HG03064 (cell line): ENCODE measurements at regions not wholly inside any gene's neighbourhood (a gene's known extent, or its start where the extent isn't known, plus 50 kb on each side); places are given as distances from the start of the nearest gene placed in this dataset.
"Not testable (repeated sequence)": the region's sequence is repeated elsewhere in the genome, so short reads cannot be mapped to it uniquely, and the experiment has no call there.

Source experiments
- ATAC-seq: cut with Tn5 transposase; IDR thresholded peaks from one replicate; pipeline ENCODE4 v1.9.1; 2021; ENCODE audit warnings: low read depth; ENCODE audit not compliant: unreplicated experiment

DNA sequence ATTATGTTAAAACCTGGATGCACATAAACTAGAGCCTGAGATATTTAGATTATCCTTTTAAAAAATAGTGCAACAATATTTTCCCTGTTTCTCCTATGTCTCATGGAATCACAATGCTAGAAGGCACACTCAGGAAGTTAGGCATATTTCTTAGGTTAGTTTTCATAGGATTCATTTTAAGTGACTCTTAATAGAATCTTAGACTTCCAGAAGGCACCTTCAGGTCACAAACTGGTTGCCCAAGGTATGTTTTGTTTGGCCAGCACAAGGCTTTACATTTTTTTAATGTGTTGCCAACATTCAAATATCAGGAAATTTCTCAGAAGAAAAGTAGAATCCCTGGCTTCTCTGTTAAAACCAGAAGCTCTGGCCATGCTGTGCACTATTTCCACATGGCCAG lies 129.3 kb downstream of the LNPK start:
- ATAC-seq, result no peak

DNA sequence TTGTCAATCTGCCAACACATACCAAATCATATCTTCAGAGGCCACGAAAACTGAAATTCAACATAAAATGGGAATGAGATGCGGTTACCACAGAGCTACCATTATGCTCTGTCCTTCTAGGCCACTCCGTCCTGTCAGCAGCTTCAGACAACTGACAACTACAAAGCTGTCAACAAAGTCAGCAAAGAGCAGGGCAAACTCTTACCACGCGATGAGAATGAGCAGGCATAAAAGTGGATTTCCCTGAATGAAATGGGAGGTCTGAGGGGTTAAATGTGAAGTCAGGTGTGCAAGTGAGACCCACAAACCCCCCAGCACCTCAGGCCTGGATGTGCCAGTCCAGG lies 130.1 kb downstream of the LNPK start:
- no peak for ATAC-seq

DNA sequence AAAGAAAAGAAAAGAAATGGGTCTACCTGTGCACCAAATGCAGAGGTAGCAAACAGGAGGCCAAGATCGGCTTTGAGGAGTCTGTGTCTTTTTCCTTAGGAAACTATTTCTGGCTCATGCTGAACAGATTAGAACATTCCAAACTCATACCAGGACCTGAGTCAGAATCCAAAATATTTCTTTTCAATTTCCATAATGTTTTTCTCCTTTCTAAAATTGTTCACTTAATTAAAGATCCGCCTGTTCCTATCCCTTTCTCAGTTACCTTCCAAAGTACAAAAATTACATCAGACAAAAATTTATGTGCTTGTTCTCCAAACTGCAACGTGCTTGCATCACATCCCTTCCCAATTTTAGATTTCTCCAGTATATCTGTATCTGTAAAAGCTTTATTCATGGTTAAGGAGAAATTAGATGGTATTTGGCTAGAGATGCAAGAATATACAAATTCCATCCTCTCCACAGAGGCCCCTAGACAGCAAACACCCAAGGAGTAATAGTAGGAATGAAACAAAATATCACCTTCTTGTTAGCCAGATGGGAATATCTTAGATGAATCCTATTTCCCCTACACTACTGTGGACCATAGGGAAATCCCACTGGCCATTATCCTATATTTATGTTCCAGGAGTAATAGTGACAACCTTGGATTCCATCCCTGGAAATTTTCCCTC lies 130.6 kb downstream of the LNPK start:
- ATAC-seq, result no peak

DNA sequence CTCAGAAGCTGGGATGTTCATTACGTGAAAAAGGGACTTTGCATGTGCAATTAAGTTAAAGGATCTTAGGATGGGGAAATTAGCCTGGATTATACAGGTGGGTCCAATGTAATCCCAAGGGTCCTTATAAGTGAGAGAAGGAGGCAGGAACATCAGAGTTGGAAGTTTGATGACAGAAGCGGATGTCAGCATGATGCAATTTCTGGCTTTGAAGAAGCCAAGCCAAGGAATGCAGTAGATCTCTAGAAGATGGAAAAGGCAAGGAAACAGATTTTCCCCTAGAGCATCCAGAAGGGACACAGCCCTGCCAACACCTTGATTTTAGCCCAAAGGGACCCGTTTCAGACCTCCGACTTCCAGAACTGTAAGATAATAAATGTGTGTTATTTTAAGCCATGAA lies 136.4 kb downstream of the LNPK start:
- ATAC-seq, result no peak

DNA sequence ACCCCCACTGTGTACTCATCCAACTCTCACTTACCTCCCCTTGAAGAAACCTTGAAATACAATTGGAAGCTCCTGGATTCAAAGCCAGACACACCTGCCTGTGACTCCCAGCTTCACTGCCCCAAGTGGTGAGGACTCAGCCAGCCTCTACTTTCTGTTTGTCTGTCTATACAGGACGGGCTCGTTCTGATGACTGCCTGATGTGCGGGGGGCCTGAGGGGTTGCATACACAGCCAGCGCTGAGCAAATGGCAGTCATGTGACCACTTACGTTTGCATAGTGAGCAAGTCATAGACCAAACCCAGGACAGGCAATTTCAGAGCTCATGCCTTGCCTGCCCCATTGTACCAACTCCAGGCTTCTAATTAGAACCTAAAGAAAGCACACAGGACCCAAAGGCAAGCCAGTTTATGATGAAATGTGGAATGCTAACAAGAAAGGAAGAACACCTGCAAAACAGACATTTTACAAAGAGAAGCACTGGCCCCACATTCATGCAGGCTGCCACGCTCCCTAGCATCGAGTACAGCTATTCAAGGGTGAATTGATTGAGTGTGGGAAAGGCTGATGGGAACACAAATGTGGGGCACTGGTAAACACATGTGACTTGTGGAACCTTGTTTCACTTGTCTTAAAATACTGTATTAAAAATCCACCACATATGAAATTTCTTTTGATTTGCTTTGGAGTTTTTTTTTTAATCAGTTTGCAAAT lies 137.8 kb downstream of the LNPK start:
- no peak for ATAC-seq

DNA sequence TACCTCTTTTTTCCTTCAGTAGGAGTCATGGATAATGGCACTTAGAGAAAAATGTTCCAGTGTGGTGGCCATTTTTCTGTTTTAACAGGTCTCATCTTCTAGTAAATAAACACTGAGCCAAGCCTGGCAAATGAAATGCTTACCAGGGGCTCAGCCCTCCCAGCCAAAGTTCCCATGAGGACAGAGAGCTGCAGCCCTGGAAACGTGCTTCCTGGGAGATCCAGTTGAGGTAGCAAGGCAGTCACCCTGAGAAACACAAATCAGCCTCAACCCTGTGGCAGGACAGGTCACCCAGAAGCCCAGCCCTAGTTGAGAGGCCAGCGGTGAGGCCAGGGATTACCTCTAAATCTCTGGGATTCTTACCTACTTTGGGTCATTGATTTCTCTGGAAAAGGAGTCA lies 140.1 kb downstream of the LNPK start:
- ATAC-seq, result no peak

DNA sequence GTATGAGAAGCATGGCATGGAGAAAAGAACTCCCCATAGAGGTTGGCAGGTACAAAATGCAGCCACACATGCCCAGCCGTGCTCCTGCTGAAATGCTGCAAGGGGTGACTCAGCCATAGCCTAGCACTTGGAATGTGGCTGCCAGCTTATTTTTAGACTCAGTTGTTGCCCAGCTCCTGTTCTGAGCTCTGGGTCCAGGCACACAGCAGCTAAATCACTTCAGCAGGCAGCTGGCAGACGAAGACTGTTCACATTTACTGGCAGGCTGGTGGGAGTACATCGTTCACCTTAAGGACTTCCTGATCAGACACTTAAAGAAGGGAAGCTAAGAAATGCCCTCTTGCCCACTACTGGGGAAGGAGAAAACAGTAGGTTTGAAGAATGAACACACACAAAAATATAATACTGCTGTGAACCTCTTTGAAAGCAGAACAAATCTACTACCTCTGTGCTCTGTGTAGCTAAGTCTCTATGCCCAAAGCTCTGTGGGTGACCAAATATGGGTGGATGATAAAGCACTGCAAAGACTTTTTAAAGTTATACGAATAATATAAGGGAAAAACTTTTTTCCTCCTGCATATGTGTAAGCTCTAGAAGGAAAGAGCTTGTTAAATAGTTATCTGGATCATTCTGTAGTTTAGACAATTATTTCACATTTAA lies 146.1 kb downstream of the LNPK start:
- ATAC-seq, result no peak

DNA sequence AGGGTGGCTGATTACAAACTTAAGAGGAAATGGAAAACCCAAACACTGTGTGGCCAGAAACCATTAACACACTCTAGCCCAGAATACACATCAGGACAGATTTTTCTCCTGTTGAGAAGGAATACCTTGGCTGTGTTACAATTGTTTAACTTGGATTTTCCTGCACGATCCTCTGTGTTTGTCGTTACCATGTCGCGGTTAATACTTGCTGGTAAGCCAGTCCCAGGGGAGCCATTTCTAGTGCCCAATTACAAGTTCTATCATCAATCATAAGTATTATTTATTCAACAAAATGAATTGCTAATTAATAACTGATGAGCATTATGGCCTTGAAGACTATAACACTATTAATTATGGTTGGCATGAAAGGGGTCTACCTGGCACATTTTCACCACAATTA lies 146.8 kb downstream of the LNPK start:
- ATAC-seq, result no peak

DNA sequence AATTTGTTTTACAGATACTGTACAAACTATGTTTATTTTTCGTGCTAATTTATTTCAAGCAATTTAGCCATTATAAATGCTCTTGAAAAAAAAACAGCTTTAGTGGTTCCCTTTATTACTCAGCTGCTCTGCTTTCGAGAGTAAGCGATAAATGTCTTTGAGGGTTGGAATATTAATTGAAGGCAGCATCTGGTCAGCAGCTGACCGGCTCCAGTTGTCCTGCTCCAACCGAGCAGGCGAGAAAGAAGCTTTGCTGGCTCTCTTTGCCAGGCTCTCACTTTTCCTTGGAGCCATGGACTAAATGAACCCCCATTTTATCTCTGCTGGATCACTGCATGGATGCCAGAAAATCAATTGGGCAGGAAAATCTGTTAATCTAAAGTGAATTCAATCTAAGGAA lies 147.4 kb downstream of the LNPK start:
- no peak for ATAC-seq

DNA sequence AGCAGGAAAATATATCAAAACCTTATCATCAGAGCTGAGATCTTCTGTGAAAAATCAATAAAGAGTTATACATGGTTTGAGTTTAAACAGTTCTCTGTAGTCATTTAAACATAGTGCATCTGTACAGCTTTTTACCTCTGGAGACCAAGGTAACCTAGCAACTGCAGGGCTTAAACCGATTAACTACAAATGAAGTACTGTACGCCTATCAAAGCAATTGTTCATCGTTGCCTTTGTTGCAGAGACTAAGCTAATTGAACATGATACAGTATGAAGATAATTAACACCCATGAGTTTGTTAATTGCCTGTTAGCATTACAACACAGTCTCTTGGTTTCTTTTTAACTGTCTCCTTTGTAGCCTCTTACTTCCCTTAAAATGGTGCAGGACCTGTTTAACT lies 147.9 kb downstream of the LNPK start:
- no peak for ATAC-seq

DNA sequence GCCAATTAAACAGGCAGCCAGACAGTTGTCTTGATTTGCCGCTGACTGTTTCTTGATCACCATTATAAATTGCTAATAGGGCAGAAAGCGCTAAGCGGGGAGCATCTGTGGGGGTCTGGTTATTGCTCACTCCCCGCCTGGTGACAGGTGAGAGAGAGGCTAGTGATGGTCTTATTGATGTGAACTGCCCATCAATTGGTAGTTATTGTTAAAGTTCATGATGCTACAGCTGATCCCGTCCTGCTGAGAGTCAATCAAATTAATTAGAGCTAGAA lies 148.5 kb downstream of the LNPK start:
- ATAC-seq, result no peak

DNA sequence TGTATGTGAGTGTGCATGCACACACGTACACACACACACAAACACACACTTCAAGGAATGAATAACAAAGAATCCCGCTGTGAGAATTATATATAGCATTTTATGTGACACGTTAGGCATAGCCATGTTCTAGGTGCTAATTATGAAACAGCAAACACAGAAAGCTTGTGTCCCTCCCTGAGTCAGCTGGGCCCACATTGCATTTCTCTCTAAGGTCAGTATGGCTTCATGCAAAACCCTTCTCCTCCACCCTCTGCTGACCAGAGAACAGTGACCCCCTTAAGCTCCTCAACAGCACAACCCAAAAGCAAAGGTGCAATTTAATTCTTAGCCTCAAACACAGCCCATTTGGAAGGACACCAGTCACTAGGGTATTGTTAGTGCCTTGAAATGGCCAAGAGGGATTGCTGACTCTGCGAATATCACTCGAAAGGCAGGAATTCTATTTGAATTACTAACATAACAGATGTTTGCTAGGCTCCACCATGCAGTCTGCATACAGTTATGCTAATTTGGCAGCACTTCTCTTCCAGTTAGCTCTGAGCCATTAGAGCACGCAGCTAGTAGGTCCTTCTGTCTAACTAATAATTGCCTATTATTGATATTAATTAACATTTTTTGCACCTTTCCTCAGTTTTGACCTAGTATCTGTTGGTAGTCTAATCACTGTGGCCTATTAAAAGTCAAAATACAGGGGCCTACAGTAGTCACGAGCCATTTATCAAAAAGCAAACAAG lies 149.0 kb downstream of the LNPK start:
- ATAC-seq, result no peak

DNA sequence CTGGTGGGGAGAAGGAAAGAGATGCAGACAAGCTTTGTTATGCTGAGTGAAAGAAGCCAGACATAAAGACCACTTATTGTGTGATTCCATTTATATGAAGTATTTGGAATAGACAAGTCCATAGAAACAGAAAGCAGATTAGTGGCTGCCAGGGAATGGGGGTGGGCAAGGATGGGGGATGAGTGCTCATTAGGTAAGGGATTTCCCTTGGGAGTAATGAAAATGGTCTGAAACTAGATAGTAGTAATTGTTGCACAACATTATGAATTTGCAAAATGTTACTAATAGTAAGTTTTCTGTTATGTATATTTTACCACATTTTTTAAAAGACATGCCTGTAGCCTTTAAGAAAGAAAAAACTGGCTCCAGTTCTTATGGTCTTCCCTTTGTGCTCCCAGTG lies 154.9 kb downstream of the LNPK start:
- no peak for ATAC-seq

DNA sequence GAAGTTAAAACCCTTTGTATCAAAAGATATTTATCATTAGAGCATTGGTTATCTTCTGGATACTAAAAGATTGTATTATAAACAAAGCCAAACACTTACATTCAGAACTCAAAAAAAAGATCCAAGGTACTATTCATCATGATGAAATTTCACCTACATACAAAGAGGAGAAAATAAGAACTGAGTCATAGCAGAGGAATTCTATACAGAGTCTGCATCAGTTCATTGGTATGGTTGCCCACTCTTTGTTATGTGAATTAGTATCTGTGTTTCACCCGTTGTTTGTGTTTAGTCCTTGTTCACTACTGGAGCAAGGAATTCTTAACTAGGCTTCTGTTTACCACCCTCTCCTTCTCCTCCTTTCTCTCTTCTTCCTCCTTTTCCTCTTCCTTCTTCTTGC lies 157.9 kb downstream of the LNPK start:
- ATAC-seq, result no peak

DNA sequence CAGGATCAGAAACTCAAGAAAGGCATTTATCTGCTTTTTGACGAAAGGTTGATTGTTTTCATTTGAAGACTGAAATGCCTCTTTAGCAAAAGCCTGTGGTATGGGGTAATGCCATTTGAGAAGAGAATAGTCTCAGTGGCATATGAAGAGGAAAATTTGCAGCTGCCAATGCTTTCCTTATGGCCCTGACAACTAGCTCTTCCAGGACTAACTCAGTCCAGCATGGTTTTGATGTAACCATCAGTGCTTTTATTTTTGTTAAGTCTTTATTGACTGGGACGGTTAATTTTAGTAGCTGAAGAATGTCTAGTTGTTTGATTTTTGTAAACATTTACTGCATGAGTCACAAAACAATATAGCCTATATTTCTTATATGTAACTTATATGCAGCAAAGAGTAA lies 158.4 kb downstream of the LNPK start:
- ATAC-seq, result no peak

DNA sequence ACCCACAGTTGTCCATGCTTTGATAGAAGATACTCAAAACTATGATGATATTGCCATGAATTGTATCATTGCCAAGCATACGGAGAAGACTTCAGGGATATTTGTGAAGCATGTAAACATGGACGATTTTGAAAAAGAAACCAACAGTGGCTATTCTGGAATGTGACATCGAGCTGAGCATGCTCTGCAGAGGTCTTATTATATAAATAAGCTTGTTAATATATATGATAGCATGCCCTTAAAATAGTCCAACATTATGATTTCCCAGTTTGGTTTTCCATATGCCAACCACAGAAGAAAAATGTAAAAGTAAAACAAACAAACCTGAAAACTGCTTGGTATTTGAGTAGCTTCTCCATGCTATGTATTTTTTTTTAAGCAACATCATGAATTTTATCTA lies 159.1 kb downstream of the LNPK start:
- ATAC-seq, result no peak

DNA sequence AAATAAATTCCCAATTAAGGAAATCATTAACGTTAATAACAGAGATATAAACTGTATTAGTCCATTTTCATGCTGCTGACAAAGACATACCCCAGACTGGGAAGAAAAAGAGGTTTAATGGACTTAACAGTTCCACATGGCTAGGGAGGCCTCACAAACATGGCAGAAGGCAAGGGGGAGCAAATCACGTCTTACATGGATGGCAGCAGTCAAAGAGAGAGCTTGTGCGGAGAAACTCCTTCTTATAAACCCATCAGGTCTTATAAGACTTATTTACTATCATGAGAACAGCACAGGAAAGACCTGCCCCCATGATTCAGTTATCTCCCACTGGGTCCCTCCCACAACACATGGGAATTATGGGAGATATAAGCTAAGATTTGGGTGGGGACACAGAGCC lies 161.3 kb downstream of the LNPK start:
- ATAC-seq, result not testable (repeated sequence)

DNA sequence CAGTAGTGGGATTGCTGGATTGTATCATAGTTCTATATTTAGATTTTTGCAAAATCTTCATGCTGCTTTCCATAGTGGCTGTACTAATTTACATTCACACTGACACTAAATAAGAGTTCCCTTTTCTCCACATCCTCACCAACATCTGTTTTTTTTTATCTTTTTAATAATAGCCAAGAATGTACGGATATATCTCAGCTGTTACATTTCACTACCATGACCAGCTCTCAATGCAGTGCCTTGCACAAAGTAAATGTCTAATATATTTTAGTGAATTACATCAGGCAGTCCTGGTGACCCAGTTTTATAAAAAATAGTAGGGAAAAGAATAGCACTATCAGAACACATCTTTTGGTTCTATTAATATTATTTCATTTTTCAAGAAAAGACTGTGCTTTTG lies 161.8 kb downstream of the LNPK start:
- ATAC-seq, result no peak

DNA sequence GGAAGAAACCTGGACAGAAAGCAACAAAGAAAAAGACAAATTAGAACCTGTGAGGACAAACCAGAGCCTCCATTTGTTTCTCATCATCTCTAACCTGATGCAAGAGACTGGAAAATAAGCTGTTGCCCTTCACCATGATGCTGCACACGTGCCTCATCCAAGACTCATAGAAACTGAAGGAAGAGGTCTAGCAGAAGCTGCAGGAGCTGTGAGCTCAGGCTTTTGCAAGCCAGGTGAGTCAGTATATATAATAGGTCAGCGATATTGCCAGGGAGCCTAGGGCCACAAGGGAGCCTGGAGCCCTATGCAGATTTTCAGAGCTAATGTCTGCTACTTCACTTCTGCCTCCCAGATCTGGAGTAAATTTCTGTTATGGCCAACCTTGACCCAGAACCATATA lies 163.1 kb downstream of the LNPK start:
- no peak for ATAC-seq

DNA sequence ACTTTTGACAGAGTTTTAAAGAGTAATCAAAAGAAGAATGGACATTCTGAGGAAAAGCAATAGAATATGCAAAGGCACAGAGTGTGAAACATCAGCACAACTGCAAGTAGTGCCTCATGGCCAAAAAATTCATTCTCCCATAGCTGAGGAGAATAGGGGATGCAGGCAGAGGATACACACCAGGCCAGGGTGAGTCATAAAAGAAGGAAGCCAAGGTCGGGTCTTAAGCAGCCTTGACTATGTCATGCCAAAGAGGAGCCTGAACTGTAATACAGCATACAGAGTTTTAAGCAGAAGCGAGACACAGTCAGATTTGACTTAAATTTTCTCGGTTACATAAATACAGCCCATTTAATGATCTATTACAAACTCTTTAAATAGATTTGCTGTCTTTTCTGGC lies 165.0 kb downstream of the LNPK start:
- ATAC-seq, result no peak

DNA sequence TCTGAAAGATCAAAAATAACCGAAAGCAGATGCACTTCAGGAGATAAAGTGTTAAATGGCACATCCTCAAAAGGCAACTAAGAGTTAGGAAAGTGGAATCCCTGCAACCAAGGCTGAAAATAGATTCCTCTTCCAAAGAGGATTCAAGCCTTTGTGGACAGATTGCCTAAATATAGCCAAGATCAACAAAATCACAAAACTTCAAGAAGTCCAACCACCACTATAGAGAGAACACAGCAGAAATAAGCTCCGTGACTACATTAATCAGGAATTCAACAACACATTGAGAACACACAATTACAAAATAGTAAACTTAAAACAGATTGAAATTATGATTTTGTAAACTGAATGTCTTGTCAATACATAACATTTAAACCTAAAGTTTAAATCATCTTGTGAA lies 165.7 kb downstream of the LNPK start:
- ATAC-seq, result no peak

DNA sequence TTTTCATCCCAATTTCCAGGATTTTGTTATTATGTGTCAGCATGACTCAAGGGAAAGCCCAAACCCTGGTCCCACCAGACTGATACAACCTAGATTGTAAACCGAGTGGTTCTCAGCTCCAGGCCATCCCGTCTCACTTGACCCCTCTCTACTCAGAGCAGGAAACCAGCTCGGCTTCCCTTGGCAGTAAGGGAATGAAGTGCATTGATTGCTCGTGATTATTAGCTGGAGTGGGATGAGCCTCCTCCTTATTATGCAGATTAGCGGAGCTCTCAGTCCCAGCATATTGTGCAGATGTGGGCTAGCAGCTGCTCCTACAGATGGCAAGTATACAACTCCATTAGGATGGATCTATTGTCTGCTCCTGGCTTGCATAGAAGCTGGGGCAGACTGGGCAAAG lies 167.6 kb downstream of the LNPK start:
- ATAC-seq, result no peak
